ENCODE measurements at regions not wholly inside any gene's neighbourhood (a gene's known extent, or its start where the extent isn't known, plus 50 kb on each side); places are given as distances from the start of the nearest gene placed in this dataset.
"Not testable (repeated sequence)": the region's sequence is repeated elsewhere in the genome, so short reads cannot be mapped to it uniquely, and the experiment has no call there.

DNA sequence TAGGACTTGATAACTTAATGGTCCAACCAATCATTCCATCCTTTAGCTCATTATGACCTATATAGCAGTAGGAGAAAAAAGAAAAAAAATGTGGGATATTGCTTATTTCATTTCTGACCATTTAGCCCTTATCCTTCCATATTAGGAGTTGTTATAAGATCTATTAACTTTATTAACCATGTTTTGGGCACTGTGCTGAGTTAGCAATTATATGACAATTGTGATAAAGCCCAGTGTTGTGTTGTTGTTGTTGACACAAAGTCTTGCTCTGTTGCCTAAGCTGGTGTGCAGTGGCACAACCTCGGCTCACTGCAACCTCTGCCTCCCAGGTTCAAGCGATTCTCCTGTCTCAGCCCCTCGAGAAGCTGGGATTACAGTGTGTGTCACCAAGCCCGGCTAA is 569.7 kb upstream of the FOXG1 start:
- no peak for TF ChIP-seq ZNF384 (IDR thresholded peaks at IDR 0.05)
- TF ChIP-seq, protein P1, sequence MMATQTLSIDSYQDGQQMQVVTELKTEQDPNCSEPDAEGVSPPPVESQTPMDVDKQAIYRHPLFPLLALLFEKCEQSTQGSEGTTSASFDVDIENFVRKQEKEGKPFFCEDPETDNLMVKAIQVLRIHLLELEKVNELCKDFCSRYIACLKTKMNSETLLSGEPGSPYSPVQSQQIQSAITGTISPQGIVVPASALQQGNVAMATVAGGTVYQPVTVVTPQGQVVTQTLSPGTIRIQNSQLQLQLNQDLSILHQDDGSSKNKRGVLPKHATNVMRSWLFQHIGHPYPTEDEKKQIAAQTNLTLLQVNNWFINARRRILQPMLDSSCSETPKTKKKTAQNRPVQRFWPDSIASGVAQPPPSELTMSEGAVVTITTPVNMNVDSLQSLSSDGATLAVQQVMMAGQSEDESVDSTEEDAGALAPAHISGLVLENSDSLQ (IDR thresholded peaks at IDR 0.05), result no peak
- TF ChIP-seq TARDBP (IDR thresholded peaks at IDR 0.05), result no peak
- no peak for TF ChIP-seq L3MBTL2 (conservative IDR thresholded peaks at IDR 0.05)
- no peak for TF ChIP-seq NFRKB (IDR thresholded peaks at IDR 0.05)
- TF ChIP-seq ARNT (IDR thresholded peaks at IDR 0.05), result no peak
- TF ChIP-seq FOXM1 (IDR thresholded peaks at IDR 0.05; ENCODE audit: borderline replicate concordance), result no peak
- no peak for TF ChIP-seq HDGF (IDR thresholded peaks at IDR 0.05; ENCODE audit: borderline replicate concordance)
- TF ChIP-seq FOXK2 (IDR thresholded peaks at IDR 0.05), result no peak
- no peak for TF ChIP-seq SUZ12 (IDR thresholded peaks at IDR 0.05)
- TF ChIP-seq FOXA1 (IDR thresholded peaks at IDR 0.05), result no peak
- TF ChIP-seq CTBP1 (IDR thresholded peaks at IDR 0.05; ENCODE audit: borderline replicate concordance), result no peak
- DNase-seq (ENCODE audit: extremely low spot score), result no peak
- ChIA-PET POLR2A (no interaction called here), CTCF (no interaction called here)

DNA sequence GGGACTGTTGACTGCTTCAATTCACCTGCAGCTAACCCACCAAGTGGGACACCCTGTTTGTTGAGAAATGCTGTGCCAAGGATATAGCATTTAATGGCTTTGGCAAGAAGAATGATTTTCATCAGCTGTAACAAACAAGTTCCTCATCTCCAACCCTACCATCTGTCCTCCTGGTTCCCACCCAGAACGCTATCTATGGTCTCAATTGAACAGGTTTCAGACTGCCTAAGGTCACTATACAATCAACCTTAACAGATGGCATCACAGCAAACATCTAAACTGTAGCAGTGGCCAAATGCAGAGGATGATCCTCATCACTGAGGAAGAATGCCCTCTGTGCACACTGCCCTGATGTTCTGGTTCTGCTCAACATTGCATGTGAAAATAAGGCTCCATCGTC is 546.2 kb upstream of the FOXG1 start:
- CTCF ChIA-PET, result no interaction called here
- TF ChIP-seq FOXA1 (IDR thresholded peaks at IDR 0.05) (no peak), ARNT (IDR thresholded peaks at IDR 0.05) (no peak), CTBP1 (IDR thresholded peaks at IDR 0.05; ENCODE audit: borderline replicate concordance) (no peak), LEF1 (IDR thresholded peaks at IDR 0.05; ENCODE audit: borderline replicate concordance) (no peak), SP1 (IDR thresholded peaks at IDR 0.05) (no peak), FOXK2 (IDR thresholded peaks at IDR 0.05) (no peak), SUZ12 (IDR thresholded peaks at IDR 0.05) (no peak), FOXM1 (IDR thresholded peaks at IDR 0.05; ENCODE audit: borderline replicate concordance) (no peak)
- DNase-seq (ENCODE audit: extremely low spot score), result no peak
- POLR2A ChIA-PET, result no interaction called here

DNA sequence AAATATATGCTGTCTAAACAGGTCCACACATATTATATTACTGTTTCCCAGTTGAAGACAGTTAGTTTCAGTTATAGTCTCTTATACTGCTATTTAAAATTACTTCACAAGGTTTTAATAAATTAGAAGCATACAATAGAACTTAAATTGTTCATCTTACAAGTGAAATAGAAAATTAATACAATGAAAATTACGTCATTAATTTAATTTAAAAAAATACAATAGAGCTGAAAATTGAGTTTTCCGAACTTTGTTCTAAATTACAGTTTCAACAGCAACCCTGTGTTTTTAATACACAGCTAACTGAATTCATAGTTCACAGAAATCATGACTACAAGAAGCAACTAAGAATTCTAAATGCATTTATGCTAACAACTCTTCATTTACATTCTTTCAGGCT is 525.7 kb upstream of the FOXG1 start:
- ChIA-PET POLR2A (no interaction called here), CTCF (no interaction called here)
- TF ChIP-seq ARNT (IDR thresholded peaks at IDR 0.05) (no peak), LEF1 (IDR thresholded peaks at IDR 0.05; ENCODE audit: borderline replicate concordance) (no peak), NFRKB (IDR thresholded peaks at IDR 0.05) (no peak), FOXK2 (IDR thresholded peaks at IDR 0.05) (no peak), FOXA1 (IDR thresholded peaks at IDR 0.05) (no peak), L3MBTL2 (conservative IDR thresholded peaks at IDR 0.05) (no peak)
- no peak for DNase-seq (ENCODE audit: extremely low spot score)

DNA sequence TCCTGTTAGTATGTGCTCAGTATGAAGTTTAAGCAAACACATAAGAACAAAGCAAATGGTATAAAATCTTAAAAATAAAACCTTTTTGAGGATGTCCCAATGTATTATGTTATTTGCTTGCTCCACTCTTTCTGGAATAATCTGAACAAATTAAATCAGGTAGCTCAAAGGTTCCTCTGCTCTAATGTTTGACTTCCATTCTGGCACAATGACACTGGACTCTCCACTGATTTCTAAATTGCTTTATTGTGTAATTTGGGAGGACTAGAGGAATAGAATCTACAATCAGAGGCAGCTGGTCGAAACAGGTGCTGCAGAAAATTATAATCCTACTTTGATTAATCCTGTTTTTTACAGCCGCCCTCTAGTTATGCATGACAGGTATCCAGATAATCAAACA is 523.7 kb upstream of the FOXG1 start:
- DNase-seq (ENCODE audit: extremely low spot score), result no peak
- POLR2A ChIA-PET, result no interaction called here
- TF ChIP-seq FOXM1 (IDR thresholded peaks at IDR 0.05; ENCODE audit: borderline replicate concordance) (no peak), SP1 (IDR thresholded peaks at IDR 0.05) (no peak), ARNT (IDR thresholded peaks at IDR 0.05) (no peak), FOXK2 (IDR thresholded peaks at IDR 0.05) (no peak), TARDBP (IDR thresholded peaks at IDR 0.05) (no peak), SUZ12 (IDR thresholded peaks at IDR 0.05) (no peak), ZNF384 (IDR thresholded peaks at IDR 0.05) (no peak), ELF4 (IDR thresholded peaks at IDR 0.05) (no peak), LEF1 (IDR thresholded peaks at IDR 0.05; ENCODE audit: borderline replicate concordance) (no peak), FOXA1 (IDR thresholded peaks at IDR 0.05) (no peak), CTBP1 (IDR thresholded peaks at IDR 0.05; ENCODE audit: borderline replicate concordance) (no peak), NFRKB (IDR thresholded peaks at IDR 0.05) (no peak), L3MBTL2 (conservative IDR thresholded peaks at IDR 0.05) (no peak), HDGF (IDR thresholded peaks at IDR 0.05; ENCODE audit: borderline replicate concordance) (no peak)
- TF ChIP-seq, protein P1 (IDR thresholded peaks at IDR 0.05), result no peak
- CTCF ChIA-PET, result no interaction called here

DNA sequence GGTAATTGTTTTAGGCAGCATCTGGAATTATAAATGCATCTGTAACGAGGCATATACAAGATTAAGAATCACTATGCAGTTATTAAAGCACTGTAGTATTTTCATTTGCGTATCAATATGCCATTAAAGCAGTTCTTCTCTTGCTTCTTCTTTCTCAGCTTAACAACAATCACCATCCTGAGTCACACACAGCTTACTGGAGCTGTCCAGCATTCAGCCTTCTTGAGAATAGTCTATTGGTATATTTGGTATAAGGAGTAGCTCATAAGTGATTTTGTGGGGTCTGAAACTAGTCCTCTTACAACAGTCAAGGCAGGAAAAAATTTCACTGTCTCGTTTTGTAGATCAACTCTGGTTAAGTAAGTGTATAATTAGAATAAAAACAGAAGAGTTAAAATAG is 523.0 kb upstream of the FOXG1 start:
- TF ChIP-seq ELF4 (IDR thresholded peaks at IDR 0.05) (no peak), FOXK2 (IDR thresholded peaks at IDR 0.05) (no peak), LEF1 (IDR thresholded peaks at IDR 0.05; ENCODE audit: borderline replicate concordance) (no peak), CTBP1 (IDR thresholded peaks at IDR 0.05; ENCODE audit: borderline replicate concordance) (no peak), L3MBTL2 (conservative IDR thresholded peaks at IDR 0.05) (no peak), NFRKB (IDR thresholded peaks at IDR 0.05) (no peak), SP1 (IDR thresholded peaks at IDR 0.05) (no peak), BHLHE40 (IDR thresholded peaks at IDR 0.05; ENCODE audit: borderline replicate concordance) (no peak)
- no peak for DNase-seq (ENCODE audit: extremely low spot score)
- ChIA-PET CTCF (no interaction called here), POLR2A (no interaction called here)

DNA sequence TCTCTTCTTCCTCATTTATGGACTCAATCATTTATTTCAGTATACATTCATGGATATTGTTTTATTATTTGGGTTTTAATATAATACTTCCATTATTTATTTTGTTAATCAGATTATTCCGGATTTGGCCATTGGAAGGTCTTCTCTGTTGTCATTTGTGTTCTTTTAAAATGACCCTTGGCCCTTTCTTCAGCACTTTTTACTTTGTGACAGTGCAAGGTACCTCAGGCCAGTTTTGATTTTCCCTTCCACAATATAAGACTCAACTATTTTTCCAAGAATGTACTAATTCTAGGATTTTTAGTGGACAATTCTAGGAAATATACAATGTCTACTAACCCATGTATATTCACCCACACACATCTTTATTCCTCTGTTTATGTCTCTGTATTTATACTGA is 521.4 kb upstream of the FOXG1 start:
- no peak for TF ChIP-seq NFRKB (IDR thresholded peaks at IDR 0.05)
- TF ChIP-seq ZNF384 (IDR thresholded peaks at IDR 0.05), result no peak
- no peak for TF ChIP-seq FOXK2 (IDR thresholded peaks at IDR 0.05)
- no peak for TF ChIP-seq FOXM1 (IDR thresholded peaks at IDR 0.05; ENCODE audit: borderline replicate concordance)
- no peak for TF ChIP-seq SUZ12 (IDR thresholded peaks at IDR 0.05)
- ChIA-PET POLR2A (no interaction called here), CTCF (no interaction called here)
- DNase-seq (ENCODE audit: extremely low spot score), result no peak

DNA sequence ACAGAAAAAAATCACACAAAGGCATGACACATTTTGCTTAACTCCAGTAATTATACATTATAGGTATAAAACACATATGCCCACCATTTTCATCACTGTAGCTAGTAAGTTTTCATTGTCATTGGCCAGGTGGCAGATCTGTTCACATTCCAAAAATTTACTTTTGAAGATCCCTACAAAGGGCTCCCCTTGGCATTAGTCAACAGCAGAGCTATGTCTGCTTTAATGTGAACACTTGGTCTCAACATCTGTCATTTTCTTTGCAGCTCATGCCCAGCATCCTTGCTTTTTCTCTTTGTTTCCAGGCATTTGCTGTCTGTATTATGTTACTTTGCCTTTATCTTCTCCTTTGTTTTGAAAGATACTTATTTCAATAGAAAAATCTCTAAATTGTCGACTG is 519.1 kb upstream of the FOXG1 start:
- POLR2A ChIA-PET, result no interaction called here
- DNase-seq (ENCODE audit: extremely low spot score), result no peak
- CTCF ChIA-PET, result no interaction called here
- TF ChIP-seq CTBP1 (IDR thresholded peaks at IDR 0.05; ENCODE audit: borderline replicate concordance) (no peak), ARNT (IDR thresholded peaks at IDR 0.05) (no peak), HDGF (IDR thresholded peaks at IDR 0.05; ENCODE audit: borderline replicate concordance) (no peak), FOXA1 (IDR thresholded peaks at IDR 0.05) (no peak), ELF4 (IDR thresholded peaks at IDR 0.05) (no peak), L3MBTL2 (conservative IDR thresholded peaks at IDR 0.05) (no peak), SP1 (IDR thresholded peaks at IDR 0.05) (no peak)
- TF ChIP-seq, protein P1 (IDR thresholded peaks at IDR 0.05), result no peak

DNA sequence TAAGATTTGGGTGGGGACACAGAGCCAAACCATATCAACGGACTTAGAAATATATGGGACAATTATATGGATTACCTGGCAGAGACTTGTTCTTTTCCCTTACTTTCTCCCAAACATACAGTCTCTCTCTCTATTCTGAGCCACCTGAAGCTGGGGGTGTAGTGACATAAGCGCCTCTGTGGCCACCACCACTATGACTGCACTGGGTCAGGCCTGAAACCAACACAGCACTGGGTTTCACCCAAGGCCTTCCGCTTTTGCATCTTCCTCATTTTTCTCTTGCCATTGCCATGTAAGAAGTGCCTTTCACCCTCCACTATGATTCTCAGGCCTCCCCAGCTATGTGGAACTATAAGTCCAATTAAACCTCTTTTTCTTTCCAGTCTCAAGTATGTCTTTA is 514.5 kb upstream of the FOXG1 start:
- CTCF ChIA-PET; POLR2A ChIA-PET; DNase-seq (ENCODE audit: extremely low spot score): not testable (repeated sequence)

Data from HEK293T (cell line).